Chondrocyte (in vitro differentiated cells): ENCODE measurements at regions not wholly inside any gene's neighbourhood (a gene's known extent, or its start where the extent isn't known, plus 50 kb on each side); places are given as distances from the start of the nearest gene placed in this dataset.

Experiments used
- DNase-seq: peaks from one replicate; pipeline ENCODE4 v3.0.0; 2021; ENCODE audit warnings: mixed read lengths, low spot score
- H3K27ac Mint-ChIP-seq: one replicate; pipeline ENCODE4 v1.8.0; 2021; ENCODE audit warnings: mild to moderate bottlenecking, moderate library complexity, mixed read lengths; ENCODE audit not compliant: unreplicated experiment
- H3K27me3 Mint-ChIP-seq: 2 replicates; pipeline ENCODE4 v1.8.0; 2021; ENCODE audit warnings: low read depth, mixed read lengths
- H3K36me3 Mint-ChIP-seq: 2 replicates; pipeline ENCODE4 v1.8.0; 2021; ENCODE audit warnings: low read depth, mixed read lengths
- H3K4me1 Mint-ChIP-seq: 2 replicates; pipeline ENCODE4 v1.8.0; 2021; ENCODE audit warnings: low read depth, mild to moderate bottlenecking, mixed read lengths
- H3K4me3 Mint-ChIP-seq: one replicate; pipeline ENCODE4 v1.8.0; 2021; ENCODE audit warnings: mild to moderate bottlenecking, moderate library complexity, mixed read lengths; ENCODE audit not compliant: unreplicated experiment
- H3K9me3 Mint-ChIP-seq: 2 replicates; pipeline ENCODE4 v1.8.0; 2021; ENCODE audit warnings: low read depth, mixed read lengths
- CTCF ChIP-seq: fragments of 200-600 bp; sonication (generic); IDR thresholded peaks from 2 replicates; pipeline ENCODE4 v1.5.0; 2021; ENCODE audit warnings: antibody characterized with exemption, mild to moderate bottlenecking, moderate library complexity

- H3K9me3 Mint-ChIP-seq: peaks cover 18% of the 10 kb centered on the region
- TF ChIP-seq CTCF: peak; percentile 28
- DNase-seq: no peak
- no peaks in the 10 kb centered on the region for H3K27me3 Mint-ChIP-seq
- H3K27ac Mint-ChIP-seq: no peak overlapping the region
- peaks cover 12% of the 10 kb centered on the region for H3K4me1 Mint-ChIP-seq
- H3K4me3 Mint-ChIP-seq: no peak overlapping the region
- peaks cover 5% of the 10 kb centered on the region for H3K36me3 Mint-ChIP-seq
These were observed 240.5 kb upstream of the DAAM1 start for GRCh38 chr14:58947814-58948445.

- Mint-ChIP-seq H3K4me3 (no peak overlapping the region), H3K27ac (no peak overlapping the region), H3K27me3 (no peaks in the 10 kb centered on the region), H3K36me3 (peaks cover 5% of the 10 kb centered on the region), H3K4me1 (peaks cover 21% of the 10 kb centered on the region), H3K9me3 (peaks cover 18% of the 10 kb centered on the region)
- no peak for DNase-seq
- no peak for TF ChIP-seq CTCF
These were observed 237.9 kb upstream of the DAAM1 start for GRCh38 chr14:58950555-58950954.

GRCh38 chr14:58951143-58951542 lies 237.3 kb upstream of the DAAM1 start:
- Mint-ChIP-seq H3K36me3 (peaks cover 5% of the 10 kb centered on the region), H3K4me1 (peaks cover 25% of the 10 kb centered on the region), H3K9me3 (peaks cover 18% of the 10 kb centered on the region), H3K27me3 (no peaks in the 10 kb centered on the region), H3K4me3 (no peak overlapping the region), H3K27ac (no peak overlapping the region)
- no peak for TF ChIP-seq CTCF
- no peak for DNase-seq

- TF ChIP-seq CTCF: no peak
- H3K4me1 Mint-ChIP-seq: peaks cover 31% of the 10 kb centered on the region
- H3K36me3 Mint-ChIP-seq: peaks cover 8% of the 10 kb centered on the region
- H3K4me3 Mint-ChIP-seq: no peak overlapping the region
- DNase-seq: no peak
- no peak overlapping the region for H3K27ac Mint-ChIP-seq
- peaks cover 24% of the 10 kb centered on the region for H3K9me3 Mint-ChIP-seq
- H3K27me3 Mint-ChIP-seq: no peaks in the 10 kb centered on the region
These were observed 234.4 kb upstream of the DAAM1 start for GRCh38 chr14:58954052-58954451.

GRCh38 chr14:58954901-58955861 lies 233.3 kb upstream of the DAAM1 start:
- no peak for DNase-seq
- peak overlapping the region; percentile 93 for H3K27ac Mint-ChIP-seq
- H3K27me3 Mint-ChIP-seq: no peaks in the 10 kb centered on the region
- peaks cover 8% of the 10 kb centered on the region for H3K36me3 Mint-ChIP-seq
- peaks cover 31% of the 10 kb centered on the region for H3K4me1 Mint-ChIP-seq
- H3K9me3 Mint-ChIP-seq: peaks cover 19% of the 10 kb centered on the region
- H3K4me3 Mint-ChIP-seq: peak overlapping the region; percentile 59
- TF ChIP-seq CTCF: peak; percentile 30
